ENCODE measurements at regions not wholly inside any gene's neighbourhood (a gene's known extent, or its start where the extent isn't known, plus 50 kb on each side); places are given as distances from the start of the nearest gene placed in this dataset.

DNA sequence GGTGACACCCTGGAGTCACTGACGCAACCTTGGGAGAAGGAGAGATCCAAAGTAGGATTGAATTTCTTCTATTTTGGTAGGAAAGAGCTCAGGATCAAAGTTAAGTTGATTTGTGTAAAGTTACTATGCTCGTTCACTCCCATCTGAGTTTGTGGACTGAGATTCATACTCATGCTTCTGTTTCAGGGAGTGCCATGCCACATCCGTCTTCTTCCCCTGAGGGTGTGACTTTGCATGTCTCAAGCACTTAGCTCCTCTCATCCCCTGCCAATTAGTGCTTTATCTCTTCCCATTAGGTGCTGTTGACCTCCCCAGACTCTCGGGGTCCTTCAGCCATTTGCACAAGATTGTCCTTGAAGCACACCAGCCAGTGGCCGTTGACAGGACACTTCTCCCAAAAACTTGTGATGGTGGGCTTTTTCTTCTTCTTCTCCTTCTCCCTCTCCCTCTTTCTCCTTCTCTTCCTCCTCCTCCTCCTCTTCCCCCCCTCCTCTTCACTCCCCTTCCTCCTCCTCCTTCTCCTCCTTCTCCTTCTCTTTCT, 232.2 kb upstream of the KLF4 start:
- TF ChIP-seq, protein P1, sequence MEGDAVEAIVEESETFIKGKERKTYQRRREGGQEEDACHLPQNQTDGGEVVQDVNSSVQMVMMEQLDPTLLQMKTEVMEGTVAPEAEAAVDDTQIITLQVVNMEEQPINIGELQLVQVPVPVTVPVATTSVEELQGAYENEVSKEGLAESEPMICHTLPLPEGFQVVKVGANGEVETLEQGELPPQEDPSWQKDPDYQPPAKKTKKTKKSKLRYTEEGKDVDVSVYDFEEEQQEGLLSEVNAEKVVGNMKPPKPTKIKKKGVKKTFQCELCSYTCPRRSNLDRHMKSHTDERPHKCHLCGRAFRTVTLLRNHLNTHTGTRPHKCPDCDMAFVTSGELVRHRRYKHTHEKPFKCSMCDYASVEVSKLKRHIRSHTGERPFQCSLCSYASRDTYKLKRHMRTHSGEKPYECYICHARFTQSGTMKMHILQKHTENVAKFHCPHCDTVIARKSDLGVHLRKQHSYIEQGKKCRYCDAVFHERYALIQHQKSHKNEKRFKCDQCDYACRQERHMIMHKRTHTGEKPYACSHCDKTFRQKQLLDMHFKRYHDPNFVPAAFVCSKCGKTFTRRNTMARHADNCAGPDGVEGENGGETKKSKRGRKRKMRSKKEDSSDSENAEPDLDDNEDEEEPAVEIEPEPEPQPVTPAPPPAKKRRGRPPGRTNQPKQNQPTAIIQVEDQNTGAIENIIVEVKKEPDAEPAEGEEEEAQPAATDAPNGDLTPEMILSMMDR (conservative IDR thresholded peaks at IDR 0.05; ENCODE audit: low read depth, low read length): no peak
- TF ChIP-seq EZH2phosphoT487 (IDR thresholded peaks at IDR 0.05; ENCODE audit: borderline replicate concordance, low read length): no peak
- no peak for TF ChIP-seq EZH2 (IDR thresholded peaks at IDR 0.05; ENCODE audit: low read length, unreplicated experiment)
